ENCODE measurements at regions not wholly inside any gene's neighbourhood (a gene's known extent, or its start where the extent isn't known, plus 50 kb on each side); places are given as distances from the start of the nearest gene placed in this dataset.
A peak's percentile ranks its signal among the peaks of the same experiment; 100 is the strongest.

DNA sequence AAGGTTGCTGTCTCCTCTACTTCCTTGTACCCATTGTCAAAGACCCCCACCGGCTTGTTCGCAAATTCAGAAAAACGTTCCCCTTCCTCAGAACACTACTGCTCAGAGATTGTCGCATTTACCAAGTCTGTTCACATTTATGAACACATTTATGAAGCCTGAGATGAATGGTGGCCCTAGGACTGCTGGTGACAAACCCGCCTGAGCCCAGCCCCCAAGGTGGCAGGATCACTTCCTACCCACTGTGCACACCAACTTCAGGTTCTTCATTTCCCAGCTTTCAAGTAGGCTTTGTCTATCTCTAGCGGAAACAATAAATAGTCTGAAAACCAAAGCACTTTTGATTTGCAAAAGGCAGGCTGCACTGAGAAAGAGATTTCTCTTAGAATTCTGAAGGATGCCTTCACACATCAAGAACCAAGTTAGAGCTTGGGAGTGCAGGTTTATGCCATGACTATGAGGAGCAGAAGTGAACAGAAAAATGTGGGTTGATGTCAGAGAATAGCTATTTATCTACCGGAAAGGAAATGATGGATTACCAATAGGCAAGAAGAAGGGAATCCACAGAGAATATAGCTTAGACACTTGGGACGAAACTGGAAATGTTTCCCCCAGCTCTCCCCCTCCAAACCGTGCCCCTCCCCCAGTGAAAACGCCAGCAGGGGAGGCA, 200.5 kb downstream of the TOMM20 start:
- DNase-seq = peak; percentile 39

DNA sequence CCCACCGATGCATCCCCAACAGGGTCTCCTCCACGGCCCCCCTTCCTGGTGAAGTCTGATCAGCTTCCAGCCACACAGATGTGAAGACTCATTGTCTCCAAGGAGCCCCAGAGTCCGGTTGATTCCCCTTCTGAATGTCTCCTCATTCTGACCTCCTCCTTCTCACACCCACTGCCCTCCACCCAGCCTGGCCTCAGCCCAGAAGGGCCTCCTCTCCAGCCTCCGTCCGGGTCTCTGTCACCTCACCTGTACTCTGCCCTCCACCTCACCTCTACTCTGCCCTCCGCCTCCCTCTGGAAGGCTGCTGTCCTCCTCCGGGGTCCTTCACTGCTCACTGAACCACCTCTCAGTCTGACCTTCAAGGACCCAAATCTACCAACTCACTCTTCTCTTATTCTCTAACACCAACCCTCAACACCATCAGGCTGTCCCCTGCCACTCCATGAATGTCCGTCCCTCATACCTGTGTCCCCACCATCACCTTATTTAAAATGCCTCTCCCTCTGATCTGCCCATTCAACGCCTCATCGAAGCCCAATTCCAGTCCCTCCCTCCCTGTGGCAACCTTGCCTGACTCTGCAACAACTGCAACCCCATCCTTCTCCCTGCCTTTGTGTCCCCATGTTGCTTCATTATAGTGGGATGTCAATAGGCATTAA, 201.2 kb downstream of the TOMM20 start:
- Mint-ChIP-seq H3K4me3 (peak overlapping the region; percentile 69), H3K4me1 (ENCODE audit: low read depth) (peaks cover 56% of the 10 kb centered on the region), H3K36me3 (ENCODE audit: low read depth) (no peaks in the 10 kb centered on the region), H3K27ac (peak overlapping the region; percentile 97), H3K9me3 (no peaks in the 10 kb centered on the region), H3K27me3 (no peaks in the 10 kb centered on the region)
- no peak for DNase-seq

More for the DNA sequence above, 200.5 kb downstream of the TOMM20 start:
- H3K4me3 Mint-ChIP-seq = peak overlapping the region; percentile 69
- peaks cover 63% of the 10 kb centered on the region for H3K4me1 Mint-ChIP-seq (ENCODE audit: low read depth)
- no peaks in the 10 kb centered on the region for H3K27me3 Mint-ChIP-seq
- no peaks in the 10 kb centered on the region for H3K9me3 Mint-ChIP-seq
- H3K27ac Mint-ChIP-seq = peak overlapping the region; percentile 97
- H3K36me3 Mint-ChIP-seq (ENCODE audit: low read depth) = no peaks in the 10 kb centered on the region

DNA sequence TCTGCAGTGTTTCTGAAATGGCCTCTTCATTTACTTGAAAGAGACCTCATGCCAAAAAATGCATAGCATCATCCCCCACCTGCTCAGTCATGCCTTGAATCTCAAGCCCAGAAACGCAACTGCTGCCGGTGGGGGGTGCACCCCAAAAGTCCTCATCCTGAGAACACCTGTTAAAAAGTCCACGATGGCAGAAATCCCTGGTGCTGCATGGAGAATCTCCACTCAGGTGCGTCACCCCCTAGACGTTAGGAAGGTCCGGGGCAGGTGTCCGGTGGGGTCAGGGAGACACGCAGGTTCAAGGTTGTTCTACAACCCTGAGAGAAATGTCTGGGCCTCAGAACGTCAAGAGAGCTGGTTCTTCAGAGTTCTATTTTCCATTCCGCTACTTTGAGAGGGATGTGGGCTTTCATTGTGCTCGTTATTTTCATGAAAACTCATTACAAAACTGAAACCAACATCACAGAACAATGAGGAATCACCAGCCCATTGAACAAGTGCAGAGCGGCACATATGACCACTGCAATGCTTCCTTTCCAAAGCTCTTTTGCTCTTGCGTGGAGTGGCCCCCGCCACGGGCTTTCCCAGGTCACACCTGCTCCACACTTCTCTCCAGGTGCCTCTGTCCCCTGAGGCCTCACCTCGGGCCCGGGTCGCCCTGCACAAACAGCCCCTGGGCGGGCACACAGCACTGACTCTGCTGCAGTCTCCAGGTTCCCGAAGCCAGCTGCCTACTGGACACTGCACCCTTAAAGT, 201.9 kb downstream of the TOMM20 start:
- H3K4me3 Mint-ChIP-seq = peak overlapping the region; percentile 69
- no peaks in the 10 kb centered on the region for H3K9me3 Mint-ChIP-seq
- H3K27ac Mint-ChIP-seq = peak overlapping the region; percentile 97
- peaks cover 53% of the 10 kb centered on the region for H3K4me1 Mint-ChIP-seq (ENCODE audit: low read depth)
- H3K36me3 Mint-ChIP-seq (ENCODE audit: low read depth) = no peaks in the 10 kb centered on the region
- no peaks in the 10 kb centered on the region for H3K27me3 Mint-ChIP-seq
- peak; percentile 72 for DNase-seq

DNA sequence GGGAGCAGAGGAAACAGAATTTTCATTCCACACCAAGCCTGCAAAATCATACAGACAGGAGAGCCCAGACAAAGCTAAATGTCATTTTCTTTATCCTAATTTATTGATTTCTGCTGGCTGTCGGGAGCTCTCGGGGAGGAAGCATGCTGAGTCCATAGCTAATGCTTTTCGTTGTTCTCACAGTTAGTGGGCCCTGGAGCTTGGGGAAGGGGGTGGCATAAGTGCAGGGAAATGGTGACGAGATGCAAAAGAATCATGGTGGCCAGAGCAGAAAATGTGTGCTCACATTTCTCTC, 202.4 kb downstream of the TOMM20 start:
- Mint-ChIP-seq H3K36me3 (ENCODE audit: low read depth) (no peaks in the 10 kb centered on the region), H3K4me1 (ENCODE audit: low read depth) (peaks cover 53% of the 10 kb centered on the region), H3K27ac (peak overlapping the region; percentile 97), H3K4me3 (peak overlapping the region; percentile 69), H3K9me3 (no peaks in the 10 kb centered on the region), H3K27me3 (no peaks in the 10 kb centered on the region)
- no peak for DNase-seq

DNA sequence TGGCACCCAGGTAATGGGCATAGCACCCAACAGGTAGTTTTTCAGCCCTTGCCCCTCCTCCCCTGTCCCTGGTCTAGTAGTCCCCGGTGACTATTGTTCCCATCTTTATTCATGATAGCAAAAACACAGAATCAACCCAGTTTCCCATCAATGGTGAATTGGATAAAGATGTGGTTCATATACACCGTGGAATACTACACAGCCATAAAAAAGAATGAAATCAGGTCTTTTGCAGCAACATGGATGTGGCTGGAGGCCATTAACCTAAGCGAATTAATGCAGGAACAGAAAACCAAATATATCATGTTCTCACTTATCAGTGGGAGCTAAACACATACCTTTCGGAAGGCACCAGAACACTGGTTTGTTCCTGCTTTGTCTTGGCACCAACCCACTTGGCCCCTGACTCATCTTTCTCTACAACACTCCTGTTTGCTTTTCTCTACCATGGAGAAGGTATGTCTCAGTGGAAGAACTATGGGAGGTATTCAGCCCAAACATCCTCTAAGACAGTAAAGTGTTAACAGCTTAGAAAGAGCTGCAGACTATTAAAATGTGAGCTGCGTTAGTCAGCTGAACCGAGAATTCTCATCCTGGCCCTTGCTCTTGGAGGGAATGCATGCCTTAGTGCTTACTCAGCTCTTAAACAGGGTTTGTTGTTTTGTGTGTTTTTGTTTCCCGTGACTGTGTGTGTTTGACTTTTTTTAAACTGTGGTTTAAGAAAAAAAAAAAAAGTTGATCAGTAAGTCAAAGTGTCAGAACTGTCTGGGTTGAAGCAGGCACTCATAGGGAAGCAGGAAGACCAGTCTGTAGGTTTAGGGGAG, 203.0 kb downstream of the TOMM20 start:
- no peaks in the 10 kb centered on the region for H3K27me3 Mint-ChIP-seq
- H3K36me3 Mint-ChIP-seq (ENCODE audit: low read depth) = no peaks in the 10 kb centered on the region
- peak; percentile 28 for DNase-seq
- peaks cover 52% of the 10 kb centered on the region for H3K4me1 Mint-ChIP-seq (ENCODE audit: low read depth)
- H3K9me3 Mint-ChIP-seq = no peaks in the 10 kb centered on the region
- H3K4me3 Mint-ChIP-seq = peak overlapping the region; percentile 69
- H3K27ac Mint-ChIP-seq = peak overlapping the region; percentile 97

DNA sequence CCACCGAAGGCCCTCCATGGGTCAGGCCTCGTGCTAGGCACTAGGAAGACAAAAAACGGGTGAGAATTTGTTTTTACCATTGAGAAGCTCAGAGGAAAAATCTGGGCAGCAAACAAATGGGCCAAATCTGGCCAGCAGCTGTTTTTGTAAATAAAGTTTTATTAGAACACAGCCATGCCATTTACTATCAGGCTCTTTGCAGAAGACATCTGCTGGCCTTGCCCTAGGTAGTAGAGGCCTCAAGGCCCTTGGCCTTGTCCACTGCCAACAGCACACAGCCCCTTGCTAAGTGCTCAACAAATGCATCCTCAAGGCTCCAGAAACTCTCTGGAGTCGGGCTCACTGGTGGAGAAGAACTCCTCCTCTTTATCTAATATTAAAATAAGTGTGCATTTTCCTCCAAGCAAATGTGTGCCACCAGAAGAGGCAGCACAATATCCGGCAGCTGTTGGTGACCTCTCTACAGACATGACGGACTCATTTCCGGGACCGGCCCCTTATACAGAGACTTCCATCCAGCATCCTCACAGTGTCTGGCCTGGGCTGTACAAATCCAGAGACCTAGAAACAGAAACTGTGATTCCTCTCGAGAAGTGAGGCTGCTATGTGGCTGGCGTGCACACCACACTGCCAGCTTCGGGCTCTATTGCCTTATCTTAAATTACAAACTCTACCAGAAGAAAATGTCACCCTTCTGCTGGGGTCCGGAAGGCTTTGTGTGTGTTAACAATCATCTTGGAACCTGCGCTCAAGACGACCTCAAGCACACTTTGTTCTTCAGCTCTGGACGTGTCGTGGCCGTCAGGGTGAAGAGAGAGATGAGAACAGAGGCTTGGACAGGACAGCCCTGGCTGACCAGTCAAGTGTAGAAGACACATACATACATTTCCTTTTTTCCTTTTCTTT, 203.9 kb downstream of the TOMM20 start:
- Mint-ChIP-seq H3K4me3 (no peak overlapping the region), H3K9me3 (no peaks in the 10 kb centered on the region), H3K27ac (no peak overlapping the region), H3K27me3 (no peaks in the 10 kb centered on the region), H3K36me3 (ENCODE audit: low read depth) (no peaks in the 10 kb centered on the region), H3K4me1 (ENCODE audit: low read depth) (peaks cover 48% of the 10 kb centered on the region)
- peak; percentile 25 for DNase-seq

DNA sequence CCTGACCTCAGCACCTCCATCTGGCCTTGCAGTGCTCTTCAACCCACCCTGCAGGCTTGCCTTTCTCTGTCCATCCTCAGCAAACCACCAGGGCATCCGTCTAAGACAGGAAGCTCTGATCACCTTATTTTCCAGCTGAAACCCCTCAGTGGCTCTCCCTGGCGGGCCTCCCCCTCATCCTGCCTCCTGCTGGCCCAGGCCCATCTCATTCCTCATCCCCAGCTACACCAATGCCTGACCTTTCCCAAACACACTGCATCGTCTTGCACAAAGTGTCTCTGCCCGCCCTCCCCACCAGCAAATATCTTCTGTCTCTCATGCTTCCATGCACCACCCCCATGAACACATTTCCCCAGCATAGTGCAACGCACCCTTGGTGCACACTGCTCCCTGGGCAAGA, 205.0 kb downstream of the TOMM20 start:
- no peak overlapping the region for H3K4me3 Mint-ChIP-seq
- no peaks in the 10 kb centered on the region for H3K36me3 Mint-ChIP-seq (ENCODE audit: low read depth)
- H3K27me3 Mint-ChIP-seq = no peaks in the 10 kb centered on the region
- peaks cover 38% of the 10 kb centered on the region for H3K4me1 Mint-ChIP-seq (ENCODE audit: low read depth)
- no peak overlapping the region for H3K27ac Mint-ChIP-seq
- H3K9me3 Mint-ChIP-seq = no peaks in the 10 kb centered on the region
- peak; percentile 27 for DNase-seq

DNA sequence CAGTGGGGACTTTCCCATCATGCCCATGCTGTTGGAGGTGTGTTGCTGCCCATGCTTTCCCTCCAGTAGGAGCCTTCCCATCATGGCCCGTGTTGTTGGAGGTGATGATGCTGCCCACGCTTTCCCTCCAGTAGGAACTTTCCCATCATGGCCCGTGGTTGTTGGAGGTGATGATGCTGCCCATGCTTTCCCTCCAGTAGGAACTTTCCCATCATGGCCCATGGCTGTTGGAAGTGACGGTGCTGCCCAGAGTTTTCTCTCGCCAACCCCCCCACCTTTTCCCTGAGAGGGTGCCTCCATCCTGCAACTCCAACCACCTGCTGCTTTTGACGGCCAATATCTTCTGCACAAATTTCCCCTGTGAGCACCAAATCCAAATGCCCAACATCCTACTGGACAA, 205.7 kb downstream of the TOMM20 start:
- Mint-ChIP-seq H3K4me1 (ENCODE audit: low read depth) (peaks cover 31% of the 10 kb centered on the region), H3K27me3 (no peaks in the 10 kb centered on the region), H3K27ac (no peak overlapping the region), H3K4me3 (no peak overlapping the region), H3K9me3 (no peaks in the 10 kb centered on the region), H3K36me3 (ENCODE audit: low read depth) (no peaks in the 10 kb centered on the region)
- DNase-seq = peak; percentile 11

DNA sequence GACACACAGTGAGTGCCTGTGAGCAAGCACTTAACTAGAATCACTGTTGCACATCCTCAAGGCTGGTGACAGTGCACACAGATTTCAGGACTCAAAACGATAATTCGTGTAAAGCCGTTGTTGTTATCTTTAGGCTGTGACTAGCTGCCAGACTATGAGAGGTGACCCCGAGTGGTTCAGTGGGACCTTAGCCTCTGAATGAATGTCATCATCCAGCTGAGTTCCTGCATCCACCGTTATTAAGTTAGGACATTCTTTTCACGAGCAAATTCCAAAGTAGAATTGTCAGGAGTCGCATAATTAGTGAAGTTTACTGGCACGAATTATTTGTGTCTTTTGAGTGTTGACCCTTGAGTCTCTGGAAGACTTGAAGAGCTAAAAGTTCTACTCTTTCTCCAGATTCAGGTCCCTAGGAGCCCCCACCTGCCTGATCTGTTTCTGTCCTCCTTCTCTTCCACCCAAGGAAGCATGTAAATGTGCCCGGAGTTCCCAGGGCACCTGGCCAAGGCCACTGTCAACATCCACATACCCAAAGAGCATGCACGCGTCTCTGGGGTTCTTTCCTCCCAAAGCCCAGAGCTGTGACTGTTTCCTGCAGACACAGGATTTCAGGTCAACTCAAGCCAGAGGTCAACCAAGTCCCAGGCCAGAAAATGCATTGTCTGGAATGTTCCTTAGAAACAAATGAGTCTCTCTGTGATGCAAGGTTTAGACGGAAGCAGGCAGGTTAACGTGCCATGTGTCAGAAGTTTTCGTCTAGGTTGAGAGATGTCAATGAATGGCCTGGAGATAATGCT, 207.2 kb downstream of the TOMM20 start:
- no peaks in the 10 kb centered on the region for H3K36me3 Mint-ChIP-seq (ENCODE audit: low read depth)
- DNase-seq = peak; percentile 17
- no peaks in the 10 kb centered on the region for H3K27me3 Mint-ChIP-seq
- no peak overlapping the region for H3K4me3 Mint-ChIP-seq
- peaks cover 16% of the 10 kb centered on the region for H3K4me1 Mint-ChIP-seq (ENCODE audit: low read depth)
- no peak overlapping the region for H3K27ac Mint-ChIP-seq
- H3K9me3 Mint-ChIP-seq = no peaks in the 10 kb centered on the region

DNA sequence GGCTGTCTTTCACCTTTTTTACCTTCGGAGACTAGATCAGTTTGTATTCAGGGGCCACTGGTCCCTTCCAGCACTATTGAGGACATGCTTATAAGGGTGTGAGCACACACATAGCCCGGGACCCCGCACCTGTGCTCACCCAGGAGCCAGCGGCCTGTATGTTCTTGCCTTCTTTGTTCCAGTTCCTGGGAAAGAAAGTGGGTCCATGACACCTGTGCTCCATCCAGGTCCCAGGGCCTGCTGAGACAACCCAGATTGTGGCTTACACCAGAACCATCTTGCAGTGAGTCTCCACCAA, 207.8 kb downstream of the TOMM20 start:
- no peaks in the 10 kb centered on the region for H3K36me3 Mint-ChIP-seq (ENCODE audit: low read depth)
- peaks cover 9% of the 10 kb centered on the region for H3K4me1 Mint-ChIP-seq (ENCODE audit: low read depth)
- H3K9me3 Mint-ChIP-seq = no peaks in the 10 kb centered on the region
- no peak for DNase-seq
- H3K27ac Mint-ChIP-seq = no peak overlapping the region
- no peaks in the 10 kb centered on the region for H3K27me3 Mint-ChIP-seq
- no peak overlapping the region for H3K4me3 Mint-ChIP-seq

DNA sequence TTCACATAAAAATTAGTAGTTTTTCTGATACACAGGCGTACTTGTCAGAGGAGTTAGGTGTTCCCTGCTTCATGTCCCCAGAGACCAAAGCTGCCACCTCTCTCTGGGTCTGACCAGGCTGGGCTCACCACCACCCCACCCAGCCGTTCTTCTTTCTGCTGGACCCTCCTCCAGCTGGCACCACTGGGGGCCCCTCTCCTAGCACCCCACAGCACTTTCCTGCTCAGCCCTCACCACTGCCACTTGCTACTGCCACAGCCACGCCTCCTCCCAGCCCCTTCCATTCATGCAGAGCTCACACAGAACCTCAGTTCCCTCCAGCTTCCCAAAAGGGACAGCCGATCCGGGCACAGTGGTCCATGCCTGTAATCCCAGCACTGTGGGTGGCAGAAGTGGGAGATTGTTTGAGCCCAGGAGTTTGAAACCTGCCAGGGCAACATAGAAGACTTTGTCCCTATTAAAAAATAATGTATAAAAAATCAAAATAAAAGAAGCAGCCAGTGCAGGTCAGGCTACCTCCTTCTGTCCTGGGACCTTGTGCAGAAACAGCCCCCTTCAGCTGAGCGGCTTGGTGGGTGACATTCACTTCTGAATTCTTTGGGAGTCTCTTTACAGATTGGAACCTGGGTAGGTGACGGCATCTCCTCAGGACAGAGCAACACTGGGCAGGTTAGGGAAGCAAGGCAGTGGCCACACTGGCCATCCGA, 208.3 kb downstream of the TOMM20 start:
- peak; percentile 18 for DNase-seq
- Mint-ChIP-seq H3K27me3 (no peaks in the 10 kb centered on the region), H3K9me3 (no peaks in the 10 kb centered on the region), H3K4me1 (ENCODE audit: low read depth) (peaks cover 4% of the 10 kb centered on the region), H3K4me3 (no peak overlapping the region), H3K36me3 (ENCODE audit: low read depth) (no peaks in the 10 kb centered on the region), H3K27ac (no peak overlapping the region)

DNA sequence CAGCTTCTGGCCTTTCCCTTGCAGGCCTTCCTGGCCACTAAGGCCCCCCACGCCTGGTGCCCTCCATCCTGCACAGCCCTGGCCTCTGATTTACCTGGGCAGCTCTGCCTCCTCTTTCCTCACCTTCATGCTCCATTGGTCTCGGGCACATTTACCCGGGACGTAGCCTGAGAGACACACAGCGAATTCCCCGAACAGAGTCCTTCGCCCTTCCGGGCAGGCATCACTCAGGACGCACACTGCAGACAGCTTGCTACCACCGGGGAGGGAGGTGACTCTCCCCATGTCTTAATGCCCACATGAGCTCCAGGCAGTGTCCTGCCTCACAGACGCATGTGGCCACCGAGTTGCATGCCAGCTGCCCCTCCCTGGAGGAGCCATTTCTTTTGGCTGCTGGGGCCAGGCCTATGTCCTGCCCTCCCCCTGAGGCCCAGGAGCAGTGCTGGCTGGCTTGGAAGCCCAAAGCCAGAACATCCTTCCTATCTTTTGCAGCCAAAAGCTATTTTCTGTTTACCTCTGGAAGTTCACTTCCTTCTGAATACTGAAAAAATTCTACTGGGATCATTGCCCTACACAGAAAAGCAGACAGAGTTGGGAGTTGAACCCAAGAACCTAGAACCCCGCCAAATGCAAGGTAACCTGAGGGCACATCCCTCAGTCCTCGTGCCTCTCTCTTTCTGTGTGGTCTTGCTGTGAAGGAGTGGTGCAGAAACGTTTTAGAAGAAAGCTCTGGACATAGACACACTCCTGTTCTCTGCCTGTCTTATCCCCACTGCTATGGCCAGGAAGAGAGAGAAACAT, 209.5 kb downstream of the TOMM20 start:
- H3K4me1 Mint-ChIP-seq (ENCODE audit: low read depth) = no peaks in the 10 kb centered on the region
- H3K27me3 Mint-ChIP-seq = no peaks in the 10 kb centered on the region
- no peaks in the 10 kb centered on the region for H3K9me3 Mint-ChIP-seq
- no peaks in the 10 kb centered on the region for H3K36me3 Mint-ChIP-seq (ENCODE audit: low read depth)
- no peak overlapping the region for H3K27ac Mint-ChIP-seq
- no peak overlapping the region for H3K4me3 Mint-ChIP-seq
- DNase-seq = no peak

Measured in activated T-cell treated with anti-CD3 and anti-CD28 coated beads, Interleukin-2, amount 50 U/mL, for 24 hours (primary cell).